Keratinocyte (primary cell): ENCODE measurements at regions not wholly inside any gene's neighbourhood (a gene's known extent, or its start where the extent isn't known, plus 50 kb on each side); places are given as distances from the start of the nearest gene placed in this dataset.

Experiments used
- DNase-seq: peaks from one replicate; pipeline ENCODE4 v3.0.0-alpha.2; 2011; ENCODE audit warnings: low read depth, missing footprints, low spot score
- FAIRE-seq: peaks from 2 replicates; lab custom pipeline; 2011; peaks lifted over from hg19 to GRCh38; lab: Jason Lieb, UNC
- H2AFZ ChIP-seq: 2 replicates; pipeline ENCODE4 v1.6.0; 2012; ENCODE audit warnings: low read length, control low read depth, inconsistent platforms; ENCODE audit not compliant: control insufficient read depth
- H3K27ac ChIP-seq: 2 replicates; pipeline ENCODE4 v1.5.1; 2011; ENCODE audit warnings: low read length; ENCODE audit not compliant: control insufficient read depth, insufficient read depth
- H3K27me3 ChIP-seq: 3 replicates; pipeline ENCODE4 v1.6.0; 2011; ENCODE audit warnings: low read length; ENCODE audit not compliant: control insufficient read depth, insufficient read depth; ENCODE audit errors: extremely low read depth
- H3K36me3 ChIP-seq, 2 experiments: 2 replicates in 1 of 2; 3 replicates in 1 of 2; pipeline ENCODE4 v1.5.1; 2011; ENCODE audit warnings: low read length in 2 of 2, mild to moderate bottlenecking in 1 of 2; ENCODE audit not compliant: control insufficient read depth in 2 of 2, insufficient read depth in 2 of 2; ENCODE audit errors: extremely low read depth in 1 of 2
- H3K4me1 ChIP-seq: 3 replicates; pipeline ENCODE4 v1.5.1; 2011; ENCODE audit warnings: low read length; ENCODE audit not compliant: control insufficient read depth, insufficient read depth; ENCODE audit errors: extremely low read depth
- H3K4me2 ChIP-seq: 3 replicates; pipeline ENCODE4 v1.6.0; 2011; ENCODE audit warnings: low read depth, low read length; ENCODE audit not compliant: control insufficient read depth, insufficient read depth; ENCODE audit errors: extremely low read depth
- H3K4me3 ChIP-seq, 3 experiments: fragments of 200-600 bp in 1 of 3; sonication (generic) in 1 of 3; 2 replicates in 2 of 3; 3 replicates in 1 of 3; pipeline ENCODE4 v1.5.1; 2011 to 2016; ENCODE audit warnings: low read length in 3 of 3, mild to moderate bottlenecking in 3 of 3, control low read depth in 2 of 3, inconsistent platforms in 1 of 3, low read depth in 1 of 3, mixed read lengths in 1 of 3, mixed run types in 1 of 3, moderate library complexity in 1 of 3; ENCODE audit not compliant: control insufficient read depth in 2 of 3, insufficient read depth in 2 of 3; ENCODE audit errors: extremely low read depth in 1 of 3
- H3K79me2 ChIP-seq: 2 replicates; pipeline ENCODE4 v1.6.0; 2012; ENCODE audit warnings: low read length; ENCODE audit not compliant: control insufficient read depth, insufficient read depth
- H3K9ac ChIP-seq: 3 replicates; pipeline ENCODE4 v1.6.0; 2011; ENCODE audit warnings: low read length; ENCODE audit not compliant: control insufficient read depth, insufficient read depth; ENCODE audit errors: extremely low read depth
- H3K9me1 ChIP-seq: 3 replicates; pipeline ENCODE4 v1.6.0; 2011; ENCODE audit warnings: low read length; ENCODE audit not compliant: control insufficient read depth, insufficient read depth; ENCODE audit errors: extremely low read depth
- H3K9me3 ChIP-seq: 2 replicates; pipeline ENCODE4 v1.5.1; 2012; ENCODE audit warnings: low read depth, low read length; ENCODE audit not compliant: control insufficient read depth
- H4K20me1 ChIP-seq: 3 replicates; pipeline ENCODE4 v1.6.0; 2011; ENCODE audit warnings: low read length; ENCODE audit not compliant: control insufficient read depth, insufficient read depth; ENCODE audit errors: extremely low read depth
- CTCF ChIP-seq, 3 experiments: IDR thresholded peaks in 1 of 3; conservative IDR thresholded peaks in 1 of 3; optimal IDR thresholded peaks in 1 of 3; 2 replicates in 2 of 3; 3 replicates in 1 of 3; pipeline versions ENCODE3 to v1.5.1; 2011; ENCODE audit warnings: low read length in 3 of 3, mild to moderate bottlenecking in 3 of 3, moderate library complexity in 2 of 3, control low read depth in 1 of 3, inconsistent platforms in 1 of 3; ENCODE audit not compliant: insufficient read depth in 2 of 3; ENCODE audit errors: extremely low read depth in 1 of 3
- EZH2 ChIP-seq: IDR thresholded peaks from one replicate; pipeline ENCODE4 v1.6.1; 2012; ENCODE audit warnings: inconsistent platforms, mild to moderate bottlenecking, low read length, moderate library complexity
- dilution Hi-C: fragments of 300-500 bp; cut with MboI; formaldehyde crosslinking; loops from one replicate; pipeline ENCODE4 v1.7.0; 2020; ENCODE audit warnings: low sequenced_read_pairs; ENCODE audit not compliant: extremely low pct_ligation_motif_present

- TF ChIP-seq EZH2, result no peak
- no peak for TF ChIP-seq CTCF (optimal IDR thresholded peaks at IDR 0.05 in 1 of 3, IDR thresholded peaks at IDR 0.05 in 1 of 3, conservative IDR thresholded peaks at IDR 0.05 in 1 of 3; ENCODE audit: extremely low read depth in 1 of 3, insufficient read depth in 2 of 3, low read length in 3 of 3)
Observed at GRCh38 chr3:178475062-178475461, 61.2 kb upstream of the KCNMB2 start.

GRCh38 chr3:178476886-178477285, 59.4 kb upstream of the KCNMB2 start:
- H3K79me2 ChIP-seq, result no peaks in the 10 kb centered on the region
- no peak overlapping the region for H2AFZ ChIP-seq
- FAIRE-seq (no peak), DNase-seq (no peak)
- H4K20me1 ChIP-seq, result no peaks in the 10 kb centered on the region
- no peak overlapping the region for H3K4me2 ChIP-seq
- H3K9me1 ChIP-seq, result no peaks in the 10 kb centered on the region
- H3K4me3 ChIP-seq, result no peak overlapping the region
- no peak overlapping the region for H3K27ac ChIP-seq
- H3K9ac ChIP-seq, result no peak overlapping the region
- H3K4me1 ChIP-seq, result no peaks in the 10 kb centered on the region
- TF ChIP-seq CTCF (optimal IDR thresholded peaks at IDR 0.05 in 1 of 3, IDR thresholded peaks at IDR 0.05 in 1 of 3, conservative IDR thresholded peaks at IDR 0.05 in 1 of 3; ENCODE audit: extremely low read depth in 1 of 3, insufficient read depth in 2 of 3, low read length in 3 of 3) (no peak), EZH2 (no peak)
- dilution Hi-C loops, result no loop called here
- H3K27me3 ChIP-seq, result no peaks in the 10 kb centered on the region
- no peaks in the 10 kb centered on the region for H3K9me3 ChIP-seq
- H3K36me3 ChIP-seq, result no peaks in the 10 kb centered on the region

More at GRCh38 chr3:178475062-178475461, 61.2 kb upstream of the KCNMB2 start:
- Histone ChIP-seq H3K9me1 (no peaks in the 10 kb centered on the region), H3K4me2 (no peak overlapping the region), H3K9ac (no peak overlapping the region), H3K27ac (no peak overlapping the region), H3K4me3 (no peak overlapping the region), H3K79me2 (no peaks in the 10 kb centered on the region), H2AFZ (no peak overlapping the region), H3K36me3 (no peaks in the 10 kb centered on the region), H3K9me3 (no peaks in the 10 kb centered on the region), H3K4me1 (no peaks in the 10 kb centered on the region), H4K20me1 (no peaks in the 10 kb centered on the region), H3K27me3 (no peaks in the 10 kb centered on the region)
- dilution Hi-C loops, result no loop called here
- FAIRE-seq (no peak), DNase-seq (no peak)
